LNCaP clone FGC (cell line): ENCODE measurements at regions not wholly inside any gene's neighbourhood (a gene's known extent, or its start where the extent isn't known, plus 50 kb on each side); places are given as distances from the start of the nearest gene placed in this dataset.

ENCODE experiments used
- DNase-seq: peaks from one replicate; pipeline ENCODE4 v3.0.0-alpha.2; 2011; ENCODE audit warnings: low read depth
- H3K4me3 ChIP-seq: 2 replicates; pipeline ENCODE4 v1.5.1; 2011; ENCODE audit warnings: mild to moderate bottlenecking, low read depth, low read length, control low read depth
- CTCF ChIP-seq: IDR thresholded peaks from 2 replicates; pipeline ENCODE4 v1.5.1; 2012; ENCODE audit warnings: mild to moderate bottlenecking; ENCODE audit not compliant: control insufficient read depth, insufficient read depth; ENCODE audit errors: extremely low read depth

GRCh38 chr3:55337641-55338180 is 149.4 kb downstream of the WNT5A start:
- no peak for DNase-seq
- TF ChIP-seq CTCF = no peak
- no peak overlapping the region for H3K4me3 ChIP-seq

- DNase-seq = no peak
- no peak overlapping the region for H3K4me3 ChIP-seq
- no peak for TF ChIP-seq CTCF
Observed at GRCh38 chr3:55333923-55334322, 153.2 kb downstream of the WNT5A start.

- TF ChIP-seq CTCF = no peak
Observed at GRCh38 chr3:55333046-55333445, 154.1 kb downstream of the WNT5A start.

GRCh38 chr3:55332176-55332575 is 154.9 kb downstream of the WNT5A start:
- H3K4me3 ChIP-seq = no peak overlapping the region
- TF ChIP-seq CTCF = no peak
- DNase-seq = no peak

More at GRCh38 chr3:55333046-55333445, 154.1 kb downstream of the WNT5A start:
- no peak for DNase-seq
- H3K4me3 ChIP-seq = no peak overlapping the region

GRCh38 chr3:55331524-55331923 is 155.6 kb downstream of the WNT5A start:
- TF ChIP-seq CTCF = no peak
- no peak for DNase-seq
- H3K4me3 ChIP-seq = no peak overlapping the region

GRCh38 chr3:55330756-55331155 is 156.3 kb downstream of the WNT5A start:
- no peak for TF ChIP-seq CTCF
- DNase-seq = no peak
- no peak overlapping the region for H3K4me3 ChIP-seq

- DNase-seq = no peak
- H3K4me3 ChIP-seq = no peak overlapping the region
- TF ChIP-seq CTCF = no peak
Observed at GRCh38 chr3:55330355-55330754, 156.8 kb downstream of the WNT5A start.
